Prostate gland (tissue), 1 donor: ENCODE measurements at regions not wholly inside any gene's neighbourhood (a gene's known extent, or its start where the extent isn't known, plus 50 kb on each side); places are given as distances from the start of the nearest gene placed in this dataset.

Experiments used
- POLR2A ChIP-seq: fragments of 450-650 bp; IDR thresholded peaks from one replicate; pipeline ENCODE4 v1.6.1; 2016; ENCODE audit warnings: antibody characterized with exemption, mild to moderate bottlenecking
- POLR2AphosphoS5 ChIP-seq: sonication (generic); formaldehyde crosslinking; IDR thresholded peaks from one replicate; pipeline ENCODE4 v1.6.1; 2017; ENCODE audit warnings: antibody characterized with exemption

GRCh38 chr10:78720091-78720490, 348.7 kb upstream of the ZMIZ1 start:
- no peak for TF ChIP-seq POLR2AphosphoS5
- no peak for TF ChIP-seq POLR2A
